Astrocyte (in vitro differentiated cells and primary cell): ENCODE measurements at regions not wholly inside any gene's neighbourhood (a gene's known extent, or its start where the extent isn't known, plus 50 kb on each side); places are given as distances from the start of the nearest gene placed in this dataset.

ENCODE experiments used
- DNase-seq: peaks from one replicate; pipeline ENCODE4 v3.0.0-alpha.2; 2010; ENCODE audit warnings: low read depth
- FAIRE-seq: peaks from 2 replicates; lab custom pipeline; 2011; peaks lifted over from hg19 to GRCh38; lab: Jason Lieb, UNC
- H2AFZ ChIP-seq: 2 replicates; pipeline ENCODE4 v1.6.0; 2012; ENCODE audit warnings: low read depth, low read length, inconsistent platforms
- H3K27ac ChIP-seq: 2 replicates; pipeline ENCODE4 v1.5.1; 2011; ENCODE audit warnings: low read depth, low read length, inconsistent platforms
- H3K27me3 ChIP-seq: 2 replicates; pipeline ENCODE4 v1.6.0; 2011; ENCODE audit warnings: low read length, inconsistent platforms; ENCODE audit not compliant: insufficient read depth
- H3K36me3 ChIP-seq: 2 replicates; pipeline ENCODE4 v1.5.1; 2011; ENCODE audit warnings: low read length, inconsistent platforms; ENCODE audit not compliant: insufficient read depth
- H3K4me1 ChIP-seq: 2 replicates; pipeline ENCODE4 v1.5.1; 2011; ENCODE audit warnings: low read length, inconsistent platforms; ENCODE audit not compliant: insufficient read depth
- H3K4me2 ChIP-seq: 2 replicates; pipeline ENCODE4 v1.6.0; 2012; ENCODE audit warnings: low read length, inconsistent platforms
- H3K4me3 ChIP-seq: 2 replicates; pipeline ENCODE4 v1.5.1; 2011; ENCODE audit warnings: low read depth, mild to moderate bottlenecking, low read length, inconsistent platforms; ENCODE audit not compliant: insufficient read depth
- H3K79me2 ChIP-seq: 2 replicates; pipeline ENCODE4 v1.6.0; 2012; ENCODE audit warnings: mild to moderate bottlenecking, low read length, inconsistent platforms; ENCODE audit not compliant: insufficient read depth
- H3K9ac ChIP-seq: 2 replicates; pipeline ENCODE4 v1.6.0; 2012; ENCODE audit warnings: mild to moderate bottlenecking, low read length, inconsistent platforms
- H3K9me3 ChIP-seq: 2 replicates; pipeline ENCODE4 v1.5.1; 2012; ENCODE audit warnings: low read depth, mild to moderate bottlenecking, low read length, inconsistent platforms; ENCODE audit not compliant: insufficient read depth
- H4K20me1 ChIP-seq: 2 replicates; pipeline ENCODE4 v1.6.0; 2012; ENCODE audit warnings: low read length, inconsistent platforms; ENCODE audit not compliant: insufficient read depth
- H3K27ac Mint-ChIP-seq: one replicate; pipeline ENCODE4 v1.8.0; 2021; ENCODE audit warnings: mild to moderate bottlenecking, mixed read lengths; ENCODE audit not compliant: unreplicated experiment
- H3K27me3 Mint-ChIP-seq: one replicate; pipeline ENCODE4 v1.8.0; 2021; ENCODE audit warnings: low read depth, mixed read lengths; ENCODE audit not compliant: unreplicated experiment
- H3K36me3 Mint-ChIP-seq: one replicate; pipeline ENCODE4 v1.8.0; 2021; ENCODE audit warnings: low read depth, mixed read lengths; ENCODE audit not compliant: unreplicated experiment
- H3K4me1 Mint-ChIP-seq: one replicate; pipeline ENCODE4 v1.8.0; 2021; ENCODE audit warnings: low read depth, mixed read lengths; ENCODE audit not compliant: unreplicated experiment
- H3K4me3 Mint-ChIP-seq: one replicate; pipeline ENCODE4 v1.8.0; 2021; ENCODE audit warnings: mild to moderate bottlenecking, moderate library complexity, mixed read lengths; ENCODE audit not compliant: unreplicated experiment
- H3K9me3 Mint-ChIP-seq: one replicate; pipeline ENCODE4 v1.8.0; 2021; ENCODE audit warnings: mild to moderate bottlenecking, mixed read lengths; ENCODE audit not compliant: unreplicated experiment
- CTCF ChIP-seq: IDR thresholded peaks from 2 replicates; pipeline ENCODE4 v1.5.1; 2011; ENCODE audit warnings: low read depth, mild to moderate bottlenecking, inconsistent platforms, low read length, moderate library complexity; ENCODE audit not compliant: insufficient read depth
- EZH2 ChIP-seq: IDR thresholded peaks from 2 replicates; pipeline ENCODE4 v1.6.1; 2012; ENCODE audit warnings: mild to moderate bottlenecking, low read length, inconsistent platforms; ENCODE audit not compliant: insufficient read depth

DNA sequence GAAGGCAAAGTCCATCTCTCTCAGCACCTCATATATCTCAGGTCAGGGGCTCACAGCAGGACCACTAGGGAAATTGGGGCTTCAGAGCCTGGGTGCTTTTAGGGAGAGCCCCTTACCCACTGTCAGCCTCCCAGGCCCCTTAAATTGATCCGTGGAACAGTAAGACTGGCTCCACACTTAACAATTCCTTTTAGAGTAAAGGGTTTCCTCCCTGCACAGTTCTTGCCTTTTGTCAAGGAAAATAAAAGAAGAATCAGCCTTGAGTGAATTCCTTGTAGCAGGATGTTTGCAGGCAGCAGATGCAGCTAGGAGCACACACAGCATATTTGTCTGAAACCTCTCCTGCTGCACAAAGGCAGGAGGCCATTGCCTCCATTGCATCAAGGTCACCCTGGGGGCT, 184.9 kb downstream of the SEC16B start:
- no peaks in the 10 kb centered on the region for H3K79me2 ChIP-seq
- no peak overlapping the region for H3K9ac ChIP-seq
- H3K9me3 ChIP-seq: no peaks in the 10 kb centered on the region
- Mint-ChIP-seq H3K4me3 (no peak overlapping the region), H3K36me3 (no peaks in the 10 kb centered on the region), H3K27ac (no peak overlapping the region), H3K4me1 (peaks cover 29% of the 10 kb centered on the region), H3K9me3 (no peaks in the 10 kb centered on the region), H3K27me3 (no peaks in the 10 kb centered on the region)
- no peak overlapping the region for H3K4me3 ChIP-seq
- H2AFZ ChIP-seq: no peak overlapping the region
- FAIRE-seq: no peak
- no peak for DNase-seq
- no peak overlapping the region for H3K27ac ChIP-seq
- no peak for TF ChIP-seq CTCF
- TF ChIP-seq EZH2: no peak
- H3K4me2 ChIP-seq: no peak overlapping the region
- no peaks in the 10 kb centered on the region for H3K27me3 ChIP-seq
- no peaks in the 10 kb centered on the region for H3K4me1 ChIP-seq
- H3K36me3 ChIP-seq: no peaks in the 10 kb centered on the region
- H4K20me1 ChIP-seq: no peaks in the 10 kb centered on the region

DNA sequence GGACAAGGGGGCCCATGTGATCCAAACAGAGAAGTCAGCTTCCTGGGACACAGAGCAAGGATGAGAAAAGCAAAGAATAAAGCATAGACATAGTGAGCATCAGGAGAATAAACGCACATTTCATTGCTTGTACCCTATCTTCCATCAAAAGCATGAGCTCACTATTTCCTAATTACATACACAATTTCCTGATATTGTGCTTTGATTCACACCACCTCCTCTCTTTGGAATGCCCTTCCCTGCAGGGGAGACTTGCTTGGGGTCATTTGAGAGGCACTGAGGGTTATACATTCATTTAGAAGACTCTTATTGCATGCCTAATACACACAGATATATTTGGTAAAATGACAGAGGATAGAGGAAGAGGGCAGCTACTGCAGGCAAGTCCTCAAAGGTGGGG, 185.4 kb downstream of the SEC16B start:
- Histone ChIP-seq H2AFZ (no peak overlapping the region), H3K4me1 (no peaks in the 10 kb centered on the region), H3K9ac (no peak overlapping the region), H3K79me2 (no peaks in the 10 kb centered on the region), H3K9me3 (no peaks in the 10 kb centered on the region), H3K27me3 (no peaks in the 10 kb centered on the region), H3K4me2 (no peak overlapping the region), H3K36me3 (no peaks in the 10 kb centered on the region), H4K20me1 (no peaks in the 10 kb centered on the region), H3K27ac (no peak overlapping the region), H3K4me3 (no peak overlapping the region)
- Mint-ChIP-seq H3K36me3 (no peaks in the 10 kb centered on the region), H3K4me1 (peaks cover 34% of the 10 kb centered on the region), H3K9me3 (no peaks in the 10 kb centered on the region), H3K27ac (no peak overlapping the region), H3K4me3 (no peak overlapping the region), H3K27me3 (no peaks in the 10 kb centered on the region)
- FAIRE-seq (no peak), DNase-seq (no peak)
- TF ChIP-seq EZH2 (no peak), CTCF (no peak)

- TF ChIP-seq EZH2 (no peak), CTCF (no peak)
- Histone ChIP-seq H2AFZ (no peak overlapping the region), H3K79me2 (no peaks in the 10 kb centered on the region), H3K9me3 (no peaks in the 10 kb centered on the region), H3K9ac (no peak overlapping the region), H3K4me1 (no peaks in the 10 kb centered on the region), H3K27me3 (no peaks in the 10 kb centered on the region), H3K4me3 (no peak overlapping the region), H3K36me3 (no peaks in the 10 kb centered on the region), H3K27ac (no peak overlapping the region), H4K20me1 (no peaks in the 10 kb centered on the region), H3K4me2 (no peak overlapping the region)
- Mint-ChIP-seq H3K36me3 (no peaks in the 10 kb centered on the region), H3K9me3 (no peaks in the 10 kb centered on the region), H3K27ac (no peak overlapping the region), H3K4me3 (no peak overlapping the region), H3K4me1 (peaks cover 34% of the 10 kb centered on the region), H3K27me3 (no peaks in the 10 kb centered on the region)
- DNase-seq (no peak), FAIRE-seq (no peak)
These were observed 186.8 kb downstream of the SEC16B start for GRCh38 chr1:177783051-177783450.
